RPMI8226 (cell line): ENCODE measurements at regions not wholly inside any gene's neighbourhood (a gene's known extent, or its start where the extent isn't known, plus 50 kb on each side); places are given as distances from the start of the nearest gene placed in this dataset.

ENCODE experiments used
- DNase-seq: peaks from one replicate; pipeline ENCODE4 v3.0.0-alpha.2; 2015

- DNase-seq = no peak
These were observed 235.7 kb downstream of the CDCA7 start for GRCh38 chr2:173590276-173590861.

GRCh38 chr2:173593109-173593508 is 238.4 kb downstream of the CDCA7 start:
- DNase-seq = no peak

- no peak for DNase-seq
These were observed 241.6 kb downstream of the CDCA7 start for GRCh38 chr2:173596244-173596643.

GRCh38 chr2:173598525-173598924 is 243.9 kb downstream of the CDCA7 start:
- no peak for DNase-seq

- DNase-seq = no peak
These were observed 245.2 kb downstream of the CDCA7 start for GRCh38 chr2:173599821-173600359.

GRCh38 chr2:173602153-173602795 is 247.6 kb downstream of the CDCA7 start:
- DNase-seq = no peak

GRCh38 chr2:173605994-173606393 is 251.3 kb downstream of the CDCA7 start:
- no peak for DNase-seq

GRCh38 chr2:173606619-173607248 is 252.1 kb downstream of the CDCA7 start:
- no peak for DNase-seq

GRCh38 chr2:173607606-173608311 is 253.1 kb downstream of the CDCA7 start:
- DNase-seq = no peak

GRCh38 chr2:173611121-173611520 is 256.4 kb downstream of the CDCA7 start:
- DNase-seq = no peak

- no peak for DNase-seq
These were observed 257.7 kb downstream of the CDCA7 start for GRCh38 chr2:173612354-173612753.

GRCh38 chr2:173613386-173613785 is 258.7 kb downstream of the CDCA7 start:
- DNase-seq = no peak

GRCh38 chr2:173614265-173614930 is 259.7 kb downstream of the CDCA7 start:
- no peak for DNase-seq

GRCh38 chr2:173623438-173624319 is 269.0 kb downstream of the CDCA7 start:
- no peak for DNase-seq

GRCh38 chr2:173625315-173625714 is 270.6 kb downstream of the CDCA7 start:
- DNase-seq = no peak

GRCh38 chr2:173629076-173629475 is 274.4 kb downstream of the CDCA7 start:
- DNase-seq = no peak

- no peak for DNase-seq
These were observed 275.9 kb downstream of the CDCA7 start for GRCh38 chr2:173630425-173631126.

GRCh38 chr2:173631127-173631460 is 276.4 kb downstream of the CDCA7 start:
- no peak for DNase-seq

GRCh38 chr2:173644146-173644545 is 289.5 kb downstream of the CDCA7 start:
- no peak for DNase-seq

GRCh38 chr2:173647681-173648311 is 293.1 kb downstream of the CDCA7 start:
- no peak for DNase-seq

GRCh38 chr2:173648816-173649215 is 294.1 kb downstream of the CDCA7 start:
- DNase-seq = no peak
